ENCODE measurements at regions not wholly inside any gene's neighbourhood (a gene's known extent, or its start where the extent isn't known, plus 50 kb on each side); places are given as distances from the start of the nearest gene placed in this dataset.
"Not testable (repeated sequence)": the region's sequence is repeated elsewhere in the genome, so short reads cannot be mapped to it uniquely, and the experiment has no call there.

DNA sequence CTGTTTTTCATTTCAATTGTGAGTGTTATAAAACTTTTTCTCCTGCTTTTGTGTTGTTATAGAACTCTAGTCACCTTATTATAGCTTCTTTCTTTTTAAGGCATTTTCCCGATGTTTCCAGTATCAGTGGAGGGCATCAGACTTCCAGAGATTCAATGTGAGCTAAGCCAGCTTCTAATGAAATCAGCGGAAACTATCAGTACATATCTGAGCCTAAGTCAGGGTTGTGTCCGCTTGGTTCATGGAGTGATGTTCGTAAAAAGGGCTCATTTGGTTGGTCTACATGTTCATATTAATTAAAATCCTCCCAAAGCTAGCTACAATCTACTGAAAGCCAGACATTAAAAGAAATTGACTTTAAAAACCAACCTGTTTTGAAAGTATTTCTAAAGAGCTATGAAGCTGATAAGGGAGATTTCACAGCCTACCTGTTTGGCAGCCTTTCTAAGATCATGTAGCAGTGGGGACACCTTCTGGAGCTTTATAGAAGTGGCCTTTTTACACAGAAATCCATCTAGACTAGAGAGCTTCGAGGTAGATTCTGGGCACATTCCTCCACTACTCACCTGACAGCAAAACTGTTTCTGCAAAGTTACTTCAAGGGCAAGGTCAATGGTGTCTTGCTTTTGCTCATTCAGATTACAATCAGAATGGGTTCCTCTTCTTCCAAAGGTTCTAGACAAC is 227.1 kb upstream of the NBPF12 start:
- not testable (repeated sequence) for DNase-seq (ENCODE audit: low spot score)

DNA sequence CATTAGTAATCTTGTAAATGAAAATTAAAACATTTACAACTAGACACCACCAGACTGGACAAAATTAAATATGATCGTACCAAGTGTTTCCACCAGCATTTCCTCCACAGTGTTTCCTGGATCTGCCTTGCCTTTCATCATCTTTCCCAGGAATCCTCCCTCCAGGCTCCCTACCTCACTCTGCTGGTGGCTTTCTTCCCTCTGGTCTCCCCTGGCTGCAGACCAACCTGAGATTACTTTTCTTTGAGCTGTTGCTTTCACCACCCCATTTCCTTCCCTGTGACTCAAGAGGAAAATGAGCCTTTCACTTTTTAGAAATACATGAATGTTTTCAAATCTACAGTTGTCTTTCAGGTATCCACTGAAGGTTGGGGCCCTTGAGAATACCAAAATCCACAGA is 228.8 kb upstream of the NBPF12 start:
- DNase-seq (ENCODE audit: low spot score) = not testable (repeated sequence)

DNA sequence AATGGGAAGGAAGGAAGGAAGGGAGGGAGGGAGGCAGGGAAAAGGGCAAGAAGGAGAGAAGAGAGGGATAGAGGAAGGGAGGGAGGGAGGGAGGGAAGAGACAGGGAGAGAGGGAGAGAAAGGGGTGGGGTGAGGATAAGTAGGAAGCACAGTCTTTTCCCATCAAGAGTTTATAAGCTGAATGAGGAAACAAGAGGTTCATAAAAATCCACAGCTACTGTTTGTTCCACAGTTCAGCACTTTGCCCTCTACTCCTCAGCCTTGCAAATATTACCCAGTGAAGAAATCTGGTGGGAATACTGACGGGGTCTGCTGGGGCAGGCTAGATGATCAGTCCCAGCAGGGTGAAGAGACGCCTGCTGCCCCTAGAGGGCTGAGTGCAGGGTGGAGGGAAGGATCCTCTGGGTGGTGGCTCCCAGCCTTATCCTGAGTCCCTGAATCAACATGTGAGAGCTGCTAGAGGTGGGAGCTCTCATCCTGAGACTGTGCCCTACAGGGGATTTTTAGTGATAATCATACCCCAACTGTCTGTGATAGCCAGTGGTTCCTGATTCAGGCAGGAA is 233.9 kb upstream of the NBPF12 start:
- DNase-seq (ENCODE audit: low spot score) = not testable (repeated sequence)

DNA sequence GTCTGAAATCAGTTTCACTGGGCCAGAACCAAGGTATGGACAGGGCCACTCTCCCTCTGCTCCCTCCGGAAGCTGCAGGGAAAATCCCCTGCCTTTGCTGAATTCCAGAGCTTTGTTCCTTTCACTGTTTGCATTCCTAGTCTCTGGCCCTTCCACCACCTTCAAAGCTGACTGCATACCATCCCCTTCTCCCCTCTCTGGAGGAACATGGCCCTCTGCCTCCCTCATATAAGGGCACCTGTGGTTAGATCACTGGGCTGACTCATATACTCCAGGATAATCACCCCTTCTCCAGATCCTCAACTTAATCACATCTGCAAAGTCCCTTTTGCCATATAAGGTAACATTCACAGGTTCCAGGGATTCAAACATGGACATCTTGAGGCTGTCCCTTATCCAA is 236.8 kb upstream of the NBPF12 start:
- DNase-seq (ENCODE audit: low spot score) = not testable (repeated sequence)

DNA sequence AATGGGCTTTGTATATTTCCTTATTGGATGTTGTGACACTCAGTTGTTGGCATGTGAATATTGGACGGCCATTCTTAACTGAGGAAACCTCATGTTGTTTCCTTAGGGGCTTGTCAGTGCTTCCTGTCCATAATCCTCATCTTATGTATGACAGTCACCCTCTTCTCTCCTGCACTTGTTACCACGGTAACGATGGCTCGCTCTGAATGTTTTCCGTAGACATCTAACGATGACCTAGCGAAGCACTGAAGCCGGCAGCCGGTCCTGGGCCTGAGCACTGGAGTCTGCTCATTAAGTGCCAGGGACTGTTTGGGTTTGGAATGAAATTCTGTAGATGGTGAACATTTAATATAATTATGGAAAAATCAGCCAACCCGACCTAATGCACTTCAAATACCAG is 242.7 kb upstream of the NBPF12 start:
- not testable (repeated sequence) for DNase-seq (ENCODE audit: low spot score)

DNA sequence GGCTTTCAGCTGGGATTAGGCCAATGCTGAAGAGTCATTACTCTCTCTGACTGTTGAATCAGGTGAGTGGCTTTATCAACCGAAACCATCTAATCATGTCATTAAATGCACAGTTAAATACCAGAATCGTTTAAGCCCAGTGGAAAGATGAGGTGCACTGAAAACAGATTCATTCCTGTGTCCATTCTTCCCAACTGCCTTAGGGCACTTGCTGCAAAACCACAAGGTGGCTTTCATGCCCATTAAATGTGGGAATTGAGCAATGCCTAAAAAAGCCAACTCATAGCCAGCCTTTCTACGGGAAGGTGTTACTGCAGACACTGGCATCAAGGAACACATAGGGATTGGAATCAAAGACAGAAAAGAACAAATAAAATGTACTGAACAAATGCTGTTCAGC is 246.3 kb upstream of the NBPF12 start:
- DNase-seq (ENCODE audit: low spot score) = not testable (repeated sequence)

DNA sequence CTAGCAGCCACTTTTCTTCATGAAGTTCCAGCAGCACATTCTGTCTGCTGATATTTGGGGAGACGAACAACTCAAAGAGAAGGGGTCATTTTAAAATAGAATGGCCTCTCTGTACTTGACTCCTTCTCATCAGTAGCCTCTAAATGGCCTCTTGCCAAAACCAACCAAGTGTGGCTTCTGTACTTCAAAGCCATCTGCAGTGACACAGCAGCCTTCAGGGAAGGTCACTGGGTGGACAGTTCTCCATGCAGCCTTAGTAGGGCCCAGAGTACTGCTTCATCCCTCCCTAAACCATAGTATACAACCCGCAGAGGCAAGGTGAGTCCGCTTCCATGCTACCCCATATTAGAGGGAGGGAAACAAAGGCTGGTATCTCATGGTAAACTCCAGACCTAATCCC is 249.2 kb upstream of the NBPF12 start:
- not testable (repeated sequence) for DNase-seq (ENCODE audit: low spot score)

DNA sequence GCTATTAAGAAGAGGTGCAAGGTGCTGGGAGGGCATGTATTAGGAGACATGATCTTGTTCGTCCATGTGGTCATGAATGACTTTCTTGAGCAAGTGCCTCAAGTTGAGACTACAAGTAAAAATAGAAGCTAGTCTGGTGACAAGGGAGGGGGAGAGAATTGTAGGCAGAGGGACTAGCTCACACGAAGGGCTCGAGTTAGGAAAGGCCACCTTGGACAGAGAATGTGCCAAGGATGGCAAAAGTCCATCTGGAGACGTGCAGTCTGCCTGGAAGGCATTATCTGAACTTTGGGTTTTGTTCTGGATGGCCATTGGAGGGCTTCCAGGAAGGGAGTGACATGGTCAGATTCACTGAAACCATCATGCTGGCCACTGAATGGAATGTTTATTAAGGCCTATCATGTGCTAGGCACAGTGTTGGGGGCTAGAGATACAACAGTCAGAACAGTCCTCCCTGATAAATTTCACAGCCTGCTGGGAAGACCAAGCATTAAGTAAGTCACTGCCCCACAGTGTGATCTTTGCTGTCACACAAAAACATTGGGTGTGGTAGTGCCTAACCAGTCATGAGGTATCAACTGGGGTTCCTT is 251.3 kb upstream of the NBPF12 start:
- DNase-seq (ENCODE audit: low spot score) = not testable (repeated sequence)

DNA sequence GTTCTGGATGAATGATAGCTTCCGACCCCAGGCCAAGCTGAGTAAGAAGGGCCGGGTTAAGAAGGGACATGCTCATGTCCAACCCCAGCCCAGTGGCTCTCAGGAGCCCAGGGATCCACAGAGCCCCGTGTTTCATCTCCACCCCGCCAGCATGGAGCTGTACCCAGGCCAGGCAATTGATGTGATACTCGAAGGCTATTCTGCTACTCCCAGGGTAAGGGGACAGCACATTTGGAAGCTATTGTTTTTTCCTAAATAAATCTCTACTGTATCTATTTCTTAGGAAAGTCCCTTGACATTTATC is 255.0 kb upstream of the NBPF12 start:
- DNase-seq (ENCODE audit: low spot score) = not testable (repeated sequence)

DNA sequence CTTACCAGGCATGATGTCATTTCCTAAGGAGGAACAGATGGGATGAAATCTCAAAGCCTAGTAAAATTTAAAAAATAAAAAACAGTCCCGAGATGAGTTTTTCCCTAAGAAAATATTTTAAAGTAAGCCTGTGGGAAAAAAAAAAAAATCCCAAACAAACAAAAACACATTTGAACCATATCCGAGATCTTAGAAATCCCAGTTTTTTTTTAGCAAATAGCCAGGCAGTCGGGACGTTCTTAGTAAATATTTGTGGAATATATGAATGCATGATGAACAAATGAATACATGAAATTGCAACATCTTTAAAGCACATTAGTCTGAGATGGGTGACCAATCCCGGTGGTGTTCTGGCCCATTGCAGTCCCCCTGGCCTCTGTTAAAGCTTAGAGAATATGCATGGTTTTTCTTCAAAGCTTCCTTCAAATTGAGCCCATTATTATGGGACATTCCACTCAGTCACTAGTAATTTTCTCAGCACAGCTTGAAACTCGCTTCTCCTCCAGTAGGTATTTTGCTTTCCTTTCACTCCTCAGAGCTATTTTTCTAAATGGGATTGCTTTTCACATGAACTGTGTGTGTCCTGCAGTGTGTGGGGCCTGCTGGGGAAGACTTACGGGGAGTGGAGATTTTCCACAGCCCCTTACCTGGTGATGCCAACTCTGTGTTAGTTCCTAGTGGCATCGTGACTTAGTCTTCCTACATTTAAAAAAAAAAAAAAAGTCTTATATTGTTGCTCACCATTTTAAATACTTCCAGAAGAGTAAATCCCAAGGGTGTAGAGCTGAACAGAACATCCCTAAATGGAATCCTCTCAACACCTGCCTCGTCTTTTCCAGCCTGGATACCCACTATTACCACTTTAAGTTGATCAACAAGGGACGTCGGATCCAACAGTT is 255.6 kb upstream of the NBPF12 start:
- DNase-seq (ENCODE audit: low spot score) = not testable (repeated sequence)

DNA sequence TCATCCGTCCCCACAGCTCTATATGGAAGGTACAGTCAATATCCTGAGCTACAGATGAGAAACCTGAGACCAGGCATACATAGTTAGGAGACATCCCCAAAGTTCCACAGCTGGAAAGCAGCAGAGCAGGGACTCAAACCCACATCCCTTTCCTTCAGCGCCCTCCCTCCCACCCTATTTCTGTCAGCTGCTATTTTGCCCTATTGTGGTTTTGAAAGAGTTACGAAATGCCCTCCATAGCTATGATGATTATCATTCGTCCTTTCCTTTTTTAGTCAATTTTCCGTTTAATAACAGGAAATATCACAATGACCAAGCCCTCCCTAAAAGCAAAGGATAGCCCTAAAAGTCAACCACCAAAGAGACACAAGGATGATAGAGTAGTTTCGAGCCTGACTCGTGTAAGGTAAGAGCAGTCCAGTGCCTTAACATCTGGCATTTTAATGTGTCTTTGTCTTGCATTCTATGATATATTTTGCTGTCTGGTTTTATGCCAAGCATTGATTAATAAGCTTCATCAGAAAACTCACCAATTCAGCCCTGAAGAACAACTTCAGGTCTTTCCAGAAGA is 264.3 kb upstream of the NBPF12 start:
- not testable (repeated sequence) for DNase-seq (ENCODE audit: low spot score)

DNA sequence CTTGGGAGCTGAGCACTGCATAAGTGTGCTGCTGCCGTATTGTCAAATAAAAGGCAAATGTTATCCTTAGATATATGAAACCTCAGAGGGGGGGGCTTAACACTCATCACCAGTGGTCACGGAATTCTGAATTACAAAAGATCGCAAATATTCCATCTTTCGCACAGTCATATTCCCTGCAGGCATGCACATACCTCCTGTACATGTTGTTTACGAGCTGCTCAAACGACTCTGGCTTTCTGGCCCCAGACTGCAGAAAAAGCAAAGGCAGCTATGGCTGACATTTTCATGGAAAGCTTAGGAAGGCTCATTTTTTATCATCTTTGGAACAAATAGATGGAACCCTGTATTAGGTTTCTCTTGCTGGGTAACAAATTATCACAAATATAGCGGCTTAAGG is 265.5 kb upstream of the NBPF12 start:
- not testable (repeated sequence) for DNase-seq (ENCODE audit: low spot score)

DNA sequence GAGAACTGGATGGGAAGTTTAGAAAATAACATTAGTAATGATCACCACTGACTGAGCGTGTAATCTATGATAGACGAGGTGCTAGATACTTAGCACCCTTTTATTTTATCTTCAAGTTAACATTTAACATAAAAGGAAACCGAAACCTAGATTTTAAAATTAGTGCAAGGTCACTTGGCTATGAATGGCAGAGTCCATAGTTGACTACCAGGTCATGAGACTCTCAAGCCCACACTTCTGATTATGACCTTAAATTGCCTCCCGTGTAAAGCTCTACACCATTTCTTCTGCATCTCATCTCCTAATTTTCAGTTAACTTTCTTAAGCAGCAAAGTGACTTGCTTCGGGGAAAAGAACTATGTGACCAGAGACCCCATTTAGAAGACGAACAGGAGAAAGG is 266.5 kb upstream of the NBPF12 start:
- not testable (repeated sequence) for DNase-seq (ENCODE audit: low spot score)

DNA sequence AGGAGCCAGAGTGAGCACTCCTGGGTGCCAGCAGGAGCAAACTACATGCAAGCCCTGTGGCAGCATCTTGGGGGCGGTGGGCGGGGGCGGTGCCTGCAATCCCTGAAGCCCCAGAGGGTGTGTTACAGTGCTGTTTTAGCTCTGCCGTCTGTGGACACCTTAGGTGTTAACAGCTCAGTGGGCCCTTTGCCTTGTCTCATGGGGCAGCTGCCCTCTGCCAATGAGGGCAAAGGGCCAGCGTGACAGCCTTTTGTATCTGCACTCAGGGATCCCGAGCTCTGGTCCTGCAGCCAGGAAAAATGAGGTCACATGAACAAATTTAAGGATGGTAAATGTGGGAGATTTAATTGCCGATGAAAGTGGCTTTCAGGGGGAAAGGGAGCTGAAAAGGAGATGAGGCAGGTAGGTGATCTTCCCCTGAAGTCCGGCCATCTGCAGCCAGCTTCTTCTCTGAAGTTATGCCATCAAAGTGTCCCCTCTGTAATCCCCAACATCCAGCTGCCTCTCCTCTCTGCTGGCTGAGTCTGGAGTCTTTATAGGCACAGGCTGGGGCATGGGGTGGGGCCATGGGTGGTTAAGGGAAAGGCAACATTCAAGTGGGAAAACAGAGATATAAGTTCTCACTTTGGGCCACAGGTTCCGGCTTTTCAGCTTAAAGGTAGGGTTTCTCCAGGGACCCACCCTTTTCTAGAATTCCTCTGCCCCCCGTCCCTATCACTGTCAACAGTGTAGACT is 267.1 kb upstream of the NBPF12 start:
- not testable (repeated sequence) for DNase-seq (ENCODE audit: low spot score)

DNA sequence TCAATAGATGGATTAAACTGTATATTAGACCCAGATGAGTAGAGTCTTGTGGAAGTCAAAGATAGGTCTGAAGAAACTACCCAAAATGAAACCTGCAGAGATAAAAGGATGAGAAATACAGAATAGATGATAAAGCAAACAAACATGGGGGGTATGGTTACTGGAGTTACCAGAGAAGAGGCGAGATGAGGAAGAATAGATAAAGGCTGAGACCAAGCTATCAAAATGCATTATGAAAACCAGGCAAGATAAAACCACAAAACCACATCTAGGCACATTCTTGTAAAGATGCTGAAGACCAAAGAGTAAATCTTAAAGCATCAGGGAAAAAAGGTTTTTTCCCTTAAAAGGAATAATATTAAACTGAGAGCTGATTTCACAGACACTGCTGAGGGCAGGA is 271.8 kb upstream of the NBPF12 start:
- not testable (repeated sequence) for DNase-seq (ENCODE audit: low spot score)

DNA sequence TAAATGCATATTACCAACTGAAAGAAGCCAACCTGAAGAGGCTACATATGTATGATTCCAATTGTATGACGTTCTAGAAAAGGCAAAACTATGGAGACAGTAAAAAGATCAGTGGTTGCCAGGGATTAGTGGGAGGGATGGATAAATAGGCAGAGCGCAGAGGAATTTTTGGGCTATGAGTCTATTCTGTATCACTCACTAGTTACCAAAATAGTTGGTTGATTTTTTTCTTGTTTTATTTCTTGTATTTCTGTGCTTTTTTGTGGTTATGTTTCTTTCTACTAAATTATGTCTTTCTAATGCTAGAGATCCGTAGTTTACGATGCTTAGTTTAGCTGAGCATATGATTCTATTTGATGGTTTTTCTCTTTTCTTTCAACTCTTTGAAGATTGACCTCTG is 277.9 kb upstream of the NBPF12 start:
- not testable (repeated sequence) for DNase-seq (ENCODE audit: low spot score)

DNA sequence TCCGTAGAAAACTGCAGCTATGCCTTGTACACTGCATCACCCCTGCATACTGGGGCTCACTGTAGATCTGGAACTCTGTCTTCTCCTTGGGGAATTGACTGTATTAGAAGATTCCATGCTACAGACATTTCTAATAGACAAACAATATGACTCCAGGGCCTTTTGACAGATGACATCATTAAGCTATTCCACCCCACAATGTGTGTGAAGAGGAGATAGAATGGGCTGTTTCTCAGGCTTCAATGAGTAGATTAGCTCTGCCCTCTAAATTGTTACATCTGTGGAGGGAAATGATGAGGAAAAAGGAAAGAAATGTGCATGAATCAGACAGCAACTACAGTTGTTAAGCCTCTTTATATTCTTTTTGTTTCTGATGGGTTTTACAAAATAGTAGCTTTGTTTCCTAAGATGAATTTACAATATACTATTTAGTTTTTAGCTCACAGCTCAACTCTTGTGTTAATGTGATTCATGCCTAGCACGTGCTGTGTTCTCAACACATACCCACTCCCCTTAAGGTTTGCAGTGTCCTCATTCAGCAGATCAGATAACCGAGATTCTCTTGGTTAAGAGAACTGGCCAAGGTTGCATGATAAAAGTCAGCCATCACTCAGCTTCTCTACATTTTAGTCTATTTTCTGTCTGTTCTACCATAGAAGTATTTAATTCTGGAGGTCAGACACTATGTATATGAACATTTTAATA is 281.6 kb upstream of the NBPF12 start:
- not testable (repeated sequence) for DNase-seq (ENCODE audit: low spot score)

DNA sequence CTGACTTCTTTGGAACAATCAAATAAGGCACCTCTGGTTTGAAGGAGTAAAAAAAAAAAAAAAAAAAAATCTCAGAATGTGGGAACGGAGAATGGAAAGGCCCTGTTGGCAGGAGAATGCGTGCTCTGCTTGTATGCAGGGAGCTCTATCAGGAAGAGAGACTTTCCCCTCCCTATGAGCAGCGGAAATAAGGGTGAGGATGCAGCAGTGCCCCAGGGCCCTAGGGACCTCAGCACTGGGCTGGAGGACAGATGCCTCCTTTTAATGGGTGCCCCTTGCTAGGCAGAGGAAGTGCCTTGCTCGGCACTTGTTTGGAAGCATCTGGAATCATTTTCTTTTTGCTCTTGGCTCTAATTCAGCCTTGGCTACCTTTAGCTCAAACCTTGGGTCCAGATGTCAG is 283.4 kb upstream of the NBPF12 start:
- not testable (repeated sequence) for DNase-seq (ENCODE audit: low spot score)

DNA sequence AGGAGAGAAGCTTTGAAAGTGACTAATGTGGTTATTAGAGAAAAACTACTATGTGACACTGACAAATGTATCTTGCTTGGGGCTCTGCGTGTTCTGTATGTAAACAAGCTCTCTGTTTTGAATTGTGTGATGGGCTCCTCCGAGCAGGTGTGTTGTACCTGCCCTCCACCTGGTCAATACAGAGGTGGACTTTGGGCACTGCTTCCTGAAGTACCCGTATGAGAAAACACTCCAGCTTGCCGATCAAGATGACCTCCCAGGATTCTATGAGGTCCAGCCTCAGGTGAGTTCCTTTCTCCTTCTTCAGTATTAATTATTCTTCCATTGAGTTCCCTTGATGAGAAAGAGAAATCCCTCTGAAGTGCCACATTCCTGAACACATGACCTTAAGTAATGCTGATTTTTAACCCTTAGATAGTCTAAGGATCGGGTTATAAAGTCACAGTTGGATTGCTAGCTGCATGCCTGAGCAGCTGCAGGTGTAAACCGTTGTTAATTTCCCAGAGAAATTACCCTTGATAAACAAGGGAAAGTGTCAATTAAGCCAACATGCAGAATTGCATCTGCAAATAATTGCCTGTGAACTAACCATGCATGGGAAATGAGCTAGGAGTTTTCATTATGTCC is 292.0 kb upstream of the NBPF12 start:
- DNase-seq (ENCODE audit: low spot score) = not testable (repeated sequence)

DNA sequence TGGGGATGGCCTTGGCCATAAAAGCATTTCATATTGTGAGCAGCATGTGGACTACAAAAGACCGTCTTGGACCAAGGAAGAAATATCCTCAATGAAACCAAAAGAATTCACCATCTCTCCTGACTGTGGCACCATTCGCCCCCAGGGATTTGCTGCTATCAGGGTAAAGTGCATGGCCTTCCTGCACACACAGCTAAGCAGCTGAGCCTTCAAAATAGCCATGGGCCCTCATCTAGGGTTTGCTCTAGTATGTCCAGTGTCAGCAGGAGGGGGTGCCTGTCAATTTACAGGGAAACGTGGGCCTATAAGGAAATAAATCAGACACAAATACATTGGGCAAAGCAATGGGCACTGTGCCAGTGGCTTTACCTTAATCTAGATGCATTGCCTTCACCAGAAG is 296.6 kb upstream of the NBPF12 start:
- DNase-seq (ENCODE audit: low spot score) = not testable (repeated sequence)
